GM18867 (cell line): ENCODE measurements at regions not wholly inside any gene's neighbourhood (a gene's known extent, or its start where the extent isn't known, plus 50 kb on each side); places are given as distances from the start of the nearest gene placed in this dataset.

ENCODE experiments used
- ATAC-seq: cut with Tn5 transposase; IDR thresholded peaks from one replicate; pipeline ENCODE4 v1.9.1; 2021; ENCODE audit warnings: mild to moderate bottlenecking, moderate library complexity; ENCODE audit not compliant: unreplicated experiment

GRCh38 chr3:153311541-153311940 lies 149.5 kb downstream of the RAP2B start:
- ATAC-seq: no peak

GRCh38 chr3:153313302-153313965 lies 151.4 kb downstream of the RAP2B start:
- ATAC-seq: no peak

- ATAC-seq: no peak
These were observed 152.0 kb downstream of the RAP2B start for GRCh38 chr3:153314038-153314437.

DNA sequence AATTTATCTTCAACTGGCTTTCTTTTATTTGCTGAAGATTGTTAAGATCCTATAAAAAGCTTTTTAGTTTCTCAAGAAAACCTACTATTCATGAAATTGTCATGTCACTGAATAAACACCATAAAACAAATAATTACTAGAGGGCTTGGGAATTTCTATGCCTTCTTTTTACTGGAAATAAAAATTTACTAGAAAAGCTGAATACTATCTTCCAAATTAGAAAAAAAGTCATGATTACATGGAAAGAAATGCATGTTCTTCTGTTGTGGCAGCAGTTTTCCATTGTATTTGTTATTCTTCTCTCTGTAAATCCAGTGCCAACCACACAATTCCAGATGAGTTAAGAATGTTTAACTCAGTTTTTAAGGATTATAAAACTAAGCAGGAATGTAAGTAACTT lies 153.8 kb downstream of the RAP2B start:
- no peak for ATAC-seq

- no peak for ATAC-seq
These were observed 157.9 kb downstream of the RAP2B start for GRCh38 chr3:153319705-153320554.

- ATAC-seq: no peak
These were observed 158.6 kb downstream of the RAP2B start for GRCh38 chr3:153320585-153321128.

- no peak for ATAC-seq
These were observed 166.7 kb downstream of the RAP2B start for GRCh38 chr3:153328690-153329089.

DNA sequence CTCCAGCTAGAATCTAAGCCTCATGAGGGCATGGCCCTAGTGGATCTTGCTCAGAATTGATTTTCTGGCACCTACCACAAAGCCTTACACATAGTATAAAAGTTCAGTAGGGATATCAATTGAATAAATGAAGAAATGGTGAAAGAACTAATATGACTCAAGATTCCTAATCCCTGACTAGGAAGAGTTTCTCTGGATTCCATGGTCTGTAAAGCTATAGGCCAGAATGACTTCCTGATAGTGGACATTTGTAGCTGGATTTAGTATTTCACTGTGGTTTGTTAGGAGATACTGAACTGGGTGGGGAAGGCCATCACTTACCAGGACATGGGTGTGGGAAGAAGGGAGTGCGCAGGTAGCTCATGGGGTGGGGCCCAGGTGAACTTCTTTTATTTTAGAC lies 168.9 kb downstream of the RAP2B start:
- no peak for ATAC-seq

- ATAC-seq: no peak
These were observed 169.7 kb downstream of the RAP2B start for GRCh38 chr3:153331676-153332075.

- ATAC-seq: no peak
These were observed 172.5 kb downstream of the RAP2B start for GRCh38 chr3:153334558-153334957.

DNA sequence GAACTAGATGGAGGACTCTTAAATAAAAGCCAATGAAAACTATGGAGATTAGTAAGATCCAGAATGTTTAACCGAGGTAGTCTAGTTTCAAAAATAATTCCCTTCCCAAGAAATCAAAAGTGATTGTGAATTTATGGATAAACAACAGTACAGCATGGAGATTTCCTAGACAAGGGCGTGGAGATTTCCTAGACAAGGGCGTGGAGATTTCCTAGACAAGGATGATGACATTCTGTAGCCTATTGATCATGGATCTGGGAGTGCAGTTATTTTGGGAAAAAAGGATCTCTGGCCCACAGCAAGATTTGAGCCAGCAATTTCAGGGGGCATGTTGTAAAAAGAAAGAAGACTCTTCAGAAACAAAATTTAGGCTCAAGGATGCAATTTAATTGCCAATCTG lies 175.3 kb downstream of the RAP2B start:
- ATAC-seq: no peak

- ATAC-seq: no peak
These were observed 176.5 kb downstream of the RAP2B start for GRCh38 chr3:153338487-153338886.

- ATAC-seq: no peak
These were observed 177.0 kb downstream of the RAP2B start for GRCh38 chr3:153339065-153339464.

GRCh38 chr3:153343988-153344782 lies 182.2 kb downstream of the RAP2B start:
- ATAC-seq: no peak

- no peak for ATAC-seq
These were observed 186.6 kb downstream of the RAP2B start for GRCh38 chr3:153348457-153349107.

DNA sequence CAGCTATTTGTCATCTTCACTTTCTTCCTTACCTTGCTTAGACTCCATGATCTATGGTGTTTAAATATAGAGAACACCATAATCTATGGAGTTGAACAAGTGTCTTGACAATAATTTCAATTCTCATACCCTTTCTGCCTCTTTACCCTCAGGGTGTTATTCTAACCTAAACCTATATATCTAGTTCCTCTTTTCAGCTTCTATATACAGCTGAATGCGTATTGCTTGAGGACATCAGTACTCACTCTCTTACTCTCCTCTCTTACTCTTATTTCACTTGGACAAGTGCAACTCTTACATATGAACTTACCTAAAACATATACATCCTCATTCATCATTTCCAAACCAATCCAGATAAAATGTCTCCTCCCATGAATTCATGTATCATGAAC lies 187.1 kb downstream of the RAP2B start:
- peak; percentile 80 for ATAC-seq

DNA sequence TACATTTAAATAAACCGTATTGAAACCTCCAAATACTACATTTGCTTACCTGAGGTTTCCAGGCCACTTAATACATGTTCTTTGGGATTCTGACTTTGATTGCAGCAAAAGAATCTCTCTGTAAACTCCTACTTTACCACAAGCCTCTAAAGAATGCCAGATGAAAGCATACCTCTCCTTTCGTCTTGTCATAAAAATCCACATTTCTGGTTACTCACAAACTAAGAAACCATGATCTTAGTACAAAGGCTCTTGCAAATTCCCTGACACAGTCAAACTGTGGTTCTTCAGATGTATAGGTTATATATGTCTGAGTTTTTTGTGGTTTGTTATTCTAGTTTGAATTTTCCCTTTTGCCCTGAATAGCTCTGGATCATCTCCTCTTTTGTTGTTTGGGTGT lies 188.4 kb downstream of the RAP2B start:
- no peak for ATAC-seq

- ATAC-seq: no peak
These were observed 192.6 kb downstream of the RAP2B start for GRCh38 chr3:153354641-153355040.

- no peak for ATAC-seq
These were observed 193.5 kb downstream of the RAP2B start for GRCh38 chr3:153355559-153355958.

DNA sequence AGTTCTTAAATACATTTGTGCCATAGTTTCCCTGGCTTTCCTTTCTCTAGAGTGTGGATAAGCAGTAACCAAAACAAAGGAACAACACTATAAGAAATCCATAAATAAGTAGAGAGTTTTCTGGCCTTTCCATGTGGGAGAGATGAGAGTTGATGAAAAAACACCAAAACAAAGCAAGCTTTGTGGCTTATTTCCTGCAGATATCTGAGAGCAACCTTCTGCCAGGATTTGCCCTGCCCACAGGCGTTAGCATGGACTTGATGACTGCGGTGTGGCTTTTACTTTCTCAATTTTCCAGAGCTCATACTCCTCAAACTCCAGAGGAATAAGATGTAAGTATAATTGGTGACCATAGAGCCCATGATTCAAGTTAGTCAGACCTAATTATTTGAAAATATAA lies 194.9 kb downstream of the RAP2B start:
- ATAC-seq: no peak

- no peak for ATAC-seq
These were observed 195.4 kb downstream of the RAP2B start for GRCh38 chr3:153357436-153357835.
